ENCODE measurements at regions not wholly inside any gene's neighbourhood (a gene's known extent, or its start where the extent isn't known, plus 50 kb on each side); places are given as distances from the start of the nearest gene placed in this dataset.

DNA sequence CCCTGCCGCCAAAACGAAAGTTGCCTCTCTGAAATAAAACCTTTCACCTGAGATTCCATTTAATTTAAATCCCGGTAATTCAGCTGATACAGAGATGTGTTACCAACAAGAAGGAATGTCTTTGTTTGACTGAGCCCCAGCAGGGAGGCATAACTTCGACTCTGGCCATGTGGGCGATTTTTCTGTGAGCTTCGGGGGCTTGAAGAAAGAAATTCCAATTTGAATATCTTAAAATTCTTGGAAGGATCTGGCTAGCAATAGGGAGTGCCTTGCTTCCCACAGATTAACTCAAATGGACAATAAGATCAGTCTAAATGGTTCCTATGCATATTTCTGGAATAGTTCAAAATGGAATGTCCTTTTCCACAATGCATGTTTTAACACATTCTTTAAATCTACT lies 252.5 kb upstream of the TMPO start:
- FAIRE-seq (no peak), DNase-seq (ENCODE audit: low read depth, low spot score) (no peak), ATAC-seq (no peak)
- H3K4me3 ChIP-seq, result no peak overlapping the region
- H3K4me1 ChIP-seq (ENCODE audit: control insufficient read depth, insufficient read depth, low read length), result no peaks in the 10 kb centered on the region
- no peak overlapping the region for H3K27ac ChIP-seq (ENCODE audit: control insufficient read depth, insufficient read depth)
- ChIA-PET POLR2A (no interaction called here), CTCF (interaction anchor here (1.4 kb wide), 1 partner anchor 64 kb away, joined by 7 read pairs; no protein-coding TSS in a partner anchor), RAD21 (ENCODE audit: unreplicated experiment) (interaction anchor here (1.9 kb wide), 1 partner anchor 51 kb away, joined by 5 read pairs; no protein-coding TSS in a partner anchor), SMC1A (ENCODE audit: uncharacterized antibody, unreplicated experiment) (interaction anchor here (0.6 to 8.1 kb wide), 11 partner anchors 11 to 299 kb away, joined by 3 to 65 read pairs (median 4); no protein-coding TSS in a partner anchor)
- H3K9me3 ChIP-seq (replicated peaks; ENCODE audit: control insufficient read depth, insufficient read depth, low read length), result no peaks in the 10 kb centered on the region; the same call in 2 of the 3 replicates
- TF ChIP-seq STAT1 (conservative IDR thresholded peaks at IDR 0.05) (no peak), ZZZ3 (IDR thresholded peaks at IDR 0.05; ENCODE audit: control insufficient read depth, insufficient read length, low read depth) (no peak), STAT3 (IDR thresholded peaks at IDR 0.05; ENCODE audit: low read depth, low read length) (no peak), FOXM1 (IDR thresholded peaks at IDR 0.05; ENCODE audit: low read depth, low read length) (no peak), NBN (IDR thresholded peaks at IDR 0.05) (no peak), BCL11A (IDR thresholded peaks at IDR 0.05; ENCODE audit: low read depth, low read length) (no peak)
- TF ChIP-seq, protein P1, sequence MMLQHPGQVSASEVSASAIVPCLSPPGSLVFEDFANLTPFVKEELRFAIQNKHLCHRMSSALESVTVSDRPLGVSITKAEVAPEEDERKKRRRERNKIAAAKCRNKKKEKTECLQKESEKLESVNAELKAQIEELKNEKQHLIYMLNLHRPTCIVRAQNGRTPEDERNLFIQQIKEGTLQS (IDR thresholded peaks at IDR 0.05; ENCODE audit: borderline replicate concordance, extremely low read depth, low read depth, low read length), result no peak
- H4K20me1 ChIP-seq (ENCODE audit: control insufficient read depth, insufficient read depth), result no peaks in the 10 kb centered on the region
- H3K36me3 ChIP-seq (ENCODE audit: control insufficient read depth in 2 of 2, insufficient read depth in 2 of 2, low read length in 1 of 2), result no peaks in the 10 kb centered on the region
- H3K79me2 ChIP-seq (ENCODE audit: control insufficient read depth, insufficient read depth, low read length), result no peaks in the 10 kb centered on the region
- H2AFZ ChIP-seq (ENCODE audit: control insufficient read depth, low read depth, low read length), result no peak overlapping the region
- WGBS (ENCODE audit: insufficient coverage, insufficient replicate concordance, low lambda C conversion rate, missing lambda C conversion rate), result 4% methylated on average over 6 of the region's 6 CpGs
- no peaks in the 10 kb centered on the region for H3K27me3 ChIP-seq (replicated peaks in 1 of 2; ENCODE audit: control insufficient read depth in 2 of 2, insufficient read depth in 2 of 2, low read length in 1 of 2)
- no peak overlapping the region for H3K9ac ChIP-seq (ENCODE audit: control insufficient read depth, insufficient read depth, low read length)
- in situ Hi-C loops (cut with MboI) (no loop called here), intact Hi-C loops (cut with micrococcal nuclease; ENCODE audit: unreplicated experiment) (no loop called here)
- no peak overlapping the region for H3K4me2 ChIP-seq (ENCODE audit: control insufficient read depth, insufficient read depth)
- no TSS peak for BruUV-seq (replicated peaks)
